22Rv1 (cell line): ENCODE measurements at regions not wholly inside any gene's neighbourhood (a gene's known extent, or its start where the extent isn't known, plus 50 kb on each side); places are given as distances from the start of the nearest gene placed in this dataset.

ENCODE experiments used
- H3K27ac ChIP-seq: fragments of 450-650 bp; 2 replicates; pipeline ENCODE4 v1.5.1; 2017
- ZFX ChIP-seq: fragments of 450-650 bp; IDR thresholded peaks from 2 replicates; pipeline ENCODE4 v1.6.1; 2017; ENCODE audit warnings: antibody characterized with exemption, borderline replicate concordance
- TF ChIP-seq, protein P1 (sequence below): fragments of 450-650 bp; IDR thresholded peaks from 2 replicates; pipeline ENCODE4 v1.5.1; 2017; ENCODE audit warnings: mild to moderate bottlenecking

DNA sequence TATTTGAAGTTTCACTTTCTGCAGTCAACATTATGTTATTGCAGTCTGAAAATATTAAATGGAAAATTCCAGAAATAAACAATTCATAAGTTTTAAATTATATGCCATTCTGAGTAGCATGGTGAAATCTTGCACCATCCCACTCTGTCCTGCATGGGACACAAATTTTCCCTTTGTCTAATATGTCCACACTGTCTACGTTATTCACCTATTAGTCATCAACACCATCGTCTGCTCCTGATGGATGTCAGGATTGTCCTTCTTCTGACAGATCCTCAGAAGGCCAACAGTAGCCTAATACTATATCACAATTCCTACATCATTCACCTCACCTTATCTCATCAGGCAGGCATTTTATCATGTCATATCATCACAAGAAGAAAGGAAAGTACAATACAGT is 163.1 kb downstream of the TXNL1 start:
- H3K27ac ChIP-seq, result no peak overlapping the region
- no peak for TF ChIP-seq ZFX
- TF ChIP-seq, protein P1, sequence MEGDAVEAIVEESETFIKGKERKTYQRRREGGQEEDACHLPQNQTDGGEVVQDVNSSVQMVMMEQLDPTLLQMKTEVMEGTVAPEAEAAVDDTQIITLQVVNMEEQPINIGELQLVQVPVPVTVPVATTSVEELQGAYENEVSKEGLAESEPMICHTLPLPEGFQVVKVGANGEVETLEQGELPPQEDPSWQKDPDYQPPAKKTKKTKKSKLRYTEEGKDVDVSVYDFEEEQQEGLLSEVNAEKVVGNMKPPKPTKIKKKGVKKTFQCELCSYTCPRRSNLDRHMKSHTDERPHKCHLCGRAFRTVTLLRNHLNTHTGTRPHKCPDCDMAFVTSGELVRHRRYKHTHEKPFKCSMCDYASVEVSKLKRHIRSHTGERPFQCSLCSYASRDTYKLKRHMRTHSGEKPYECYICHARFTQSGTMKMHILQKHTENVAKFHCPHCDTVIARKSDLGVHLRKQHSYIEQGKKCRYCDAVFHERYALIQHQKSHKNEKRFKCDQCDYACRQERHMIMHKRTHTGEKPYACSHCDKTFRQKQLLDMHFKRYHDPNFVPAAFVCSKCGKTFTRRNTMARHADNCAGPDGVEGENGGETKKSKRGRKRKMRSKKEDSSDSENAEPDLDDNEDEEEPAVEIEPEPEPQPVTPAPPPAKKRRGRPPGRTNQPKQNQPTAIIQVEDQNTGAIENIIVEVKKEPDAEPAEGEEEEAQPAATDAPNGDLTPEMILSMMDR, result no peak

DNA sequence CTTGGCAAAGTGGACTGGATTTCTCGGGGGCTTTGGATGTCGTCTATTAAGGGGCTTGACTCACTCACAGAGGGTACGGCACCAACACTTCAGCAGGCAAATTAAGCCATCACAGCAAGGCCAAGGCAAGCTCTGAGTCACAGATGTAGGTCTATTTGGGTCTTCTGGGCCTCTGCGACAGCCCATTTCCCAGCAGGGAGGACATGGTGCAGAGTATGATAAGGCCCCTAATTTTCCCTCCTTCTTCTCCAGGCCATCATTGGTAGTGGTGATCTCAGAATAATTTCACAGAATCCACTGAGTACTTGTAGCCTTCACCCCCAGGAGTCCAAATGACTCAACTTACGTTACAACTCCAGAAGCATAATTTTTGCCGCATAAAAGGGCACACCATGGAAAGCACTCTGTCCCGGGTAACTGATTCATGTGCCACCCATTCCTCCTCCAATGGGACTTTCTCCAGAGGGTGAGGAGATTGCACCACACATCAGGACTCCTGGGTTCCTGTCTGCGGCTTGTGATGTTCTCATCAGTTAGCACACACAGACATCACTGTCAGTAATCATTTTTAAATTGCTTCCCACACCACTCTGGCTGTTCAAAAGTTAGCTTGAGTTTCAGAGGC is 164.9 kb downstream of the TXNL1 start:
- TF ChIP-seq, protein P1, result no peak
- TF ChIP-seq ZFX, result no peak
- H3K27ac ChIP-seq, result no peak overlapping the region

DNA sequence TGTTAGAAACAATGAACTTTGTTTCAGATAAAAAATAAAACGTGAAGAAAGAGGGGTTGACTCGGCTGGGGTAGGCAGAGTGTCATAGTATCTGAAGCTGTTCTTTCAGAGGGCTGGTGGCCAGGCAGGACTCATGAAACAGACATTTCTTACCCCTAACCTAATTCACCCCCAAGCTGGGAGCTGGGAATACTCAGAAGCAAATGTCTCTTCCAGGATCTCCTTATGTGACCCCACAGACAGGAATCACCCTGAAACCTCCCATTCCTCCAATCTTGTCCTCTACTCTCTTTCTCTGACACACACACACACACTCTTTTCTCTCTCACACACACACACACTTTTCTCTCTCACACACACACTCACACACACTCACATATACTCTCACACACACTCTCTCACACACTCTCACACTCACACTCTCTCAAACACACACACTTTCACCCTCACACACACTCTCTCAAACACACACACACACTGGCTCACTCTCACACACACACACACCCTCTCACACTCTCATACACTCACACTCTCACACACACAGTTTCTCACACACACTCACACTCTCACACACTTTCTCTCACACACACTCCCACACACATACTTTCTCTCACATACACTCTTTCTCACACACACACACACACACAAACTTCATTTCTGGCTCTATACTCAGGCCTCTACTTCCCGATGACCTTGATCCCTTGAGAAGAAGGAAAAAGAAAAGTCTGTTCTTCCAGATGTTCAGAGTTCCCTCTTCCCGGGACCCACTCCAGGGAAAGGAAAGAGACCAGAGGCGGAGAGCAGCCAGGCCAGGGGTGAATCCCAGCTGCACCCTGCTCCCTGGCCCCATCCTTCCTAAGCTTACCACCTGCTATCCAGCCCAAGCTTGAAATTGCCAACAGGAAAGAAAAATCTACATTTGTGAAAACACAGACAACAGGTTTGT is 167.7 kb downstream of the TXNL1 start:
- no peak for TF ChIP-seq ZFX
- TF ChIP-seq, protein P1, result no peak
- no peak overlapping the region for H3K27ac ChIP-seq

DNA sequence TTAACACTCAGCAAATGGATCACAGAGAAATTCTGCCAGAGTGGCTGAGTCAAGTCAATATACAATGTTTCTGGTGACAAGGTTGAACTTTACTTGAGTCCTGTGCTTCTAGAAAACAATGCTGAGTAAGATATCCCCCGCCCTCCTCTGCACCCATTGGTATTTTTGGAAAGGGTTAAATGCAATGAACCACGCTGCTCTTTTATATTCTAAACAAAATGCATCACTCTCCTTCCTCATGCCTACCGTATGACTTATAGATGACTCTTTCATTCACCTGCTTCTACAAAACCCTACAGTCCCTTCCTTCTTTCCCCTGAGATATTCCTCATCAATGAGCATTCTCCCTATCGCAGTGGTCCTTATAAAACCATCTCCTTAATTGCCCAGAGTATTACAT is 168.8 kb downstream of the TXNL1 start:
- TF ChIP-seq, protein P1, result no peak
- TF ChIP-seq ZFX, result no peak
- no peak overlapping the region for H3K27ac ChIP-seq

DNA sequence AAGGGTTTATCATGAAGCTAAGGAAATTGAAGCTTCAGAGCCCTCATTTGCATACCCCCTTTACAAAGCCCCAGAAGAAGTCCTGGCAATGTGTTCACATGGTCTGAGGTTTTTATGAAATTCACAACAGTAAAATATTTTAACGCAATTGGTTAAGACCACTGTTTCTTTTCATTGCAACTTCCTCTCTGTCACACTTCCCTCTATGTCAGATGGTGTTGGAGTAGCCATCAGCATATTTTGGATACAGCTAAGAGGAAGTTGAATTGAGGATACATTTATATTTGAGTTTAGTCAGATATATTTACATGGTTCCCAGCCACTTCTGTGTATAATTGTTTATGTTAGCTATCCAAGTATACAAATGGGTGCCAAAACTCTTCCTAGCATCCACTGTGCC is 170.0 kb downstream of the TXNL1 start:
- TF ChIP-seq ZFX, result no peak
- TF ChIP-seq, protein P1, result no peak
- no peak overlapping the region for H3K27ac ChIP-seq

DNA sequence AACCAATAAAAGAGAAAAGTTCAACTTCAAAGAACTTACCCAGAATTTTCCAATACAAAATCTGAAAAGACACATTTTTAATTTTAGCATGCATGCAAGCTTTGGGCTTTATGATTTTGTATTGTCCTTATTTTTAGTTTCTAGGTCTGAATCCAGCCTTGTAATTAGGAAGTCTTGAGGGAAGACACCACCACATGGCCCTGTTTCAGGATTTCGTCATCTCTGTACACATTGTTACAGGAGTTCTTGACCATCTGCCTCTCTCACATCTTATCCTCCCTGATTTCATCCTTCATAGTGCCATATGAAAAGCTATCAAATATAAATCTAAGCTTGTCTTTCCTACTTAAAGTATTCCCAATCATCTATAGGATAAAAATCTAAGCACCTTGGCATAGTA is 176.1 kb downstream of the TXNL1 start:
- no peak overlapping the region for H3K27ac ChIP-seq
- TF ChIP-seq ZFX, result no peak
- TF ChIP-seq, protein P1, result no peak

DNA sequence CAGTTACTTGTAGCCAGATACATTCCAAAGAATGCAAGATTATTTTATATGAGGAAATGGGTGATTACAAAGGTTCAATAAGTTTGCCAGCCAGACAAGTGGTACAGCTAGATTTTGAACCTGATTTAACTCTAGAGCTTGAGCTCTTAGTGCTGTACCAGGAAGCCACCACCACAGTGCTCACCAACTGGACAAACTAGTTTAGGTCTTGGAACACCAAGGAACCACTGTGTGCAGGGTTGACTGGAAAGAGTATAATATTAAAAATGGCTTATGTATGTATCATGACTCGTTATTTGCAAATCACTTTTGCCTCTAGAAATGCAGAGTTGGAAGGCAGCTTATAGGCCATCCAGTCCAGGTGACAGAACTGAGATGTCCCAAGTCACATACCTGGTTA is 177.2 kb downstream of the TXNL1 start:
- H3K27ac ChIP-seq, result no peak overlapping the region
- TF ChIP-seq, protein P1, result no peak
- TF ChIP-seq ZFX, result no peak
